ENCODE measurements at regions not wholly inside any gene's neighbourhood (a gene's known extent, or its start where the extent isn't known, plus 50 kb on each side); places are given as distances from the start of the nearest gene placed in this dataset.

GRCh38 chr14:88960496-88960895 lies 136.0 kb downstream of the TTC8 start (continued):
- TF ChIP-seq AFF4 (CRISPR knock-in tag; IDR thresholded peaks at IDR 0.05; ENCODE audit: borderline replicate concordance), result no peak

DNA sequence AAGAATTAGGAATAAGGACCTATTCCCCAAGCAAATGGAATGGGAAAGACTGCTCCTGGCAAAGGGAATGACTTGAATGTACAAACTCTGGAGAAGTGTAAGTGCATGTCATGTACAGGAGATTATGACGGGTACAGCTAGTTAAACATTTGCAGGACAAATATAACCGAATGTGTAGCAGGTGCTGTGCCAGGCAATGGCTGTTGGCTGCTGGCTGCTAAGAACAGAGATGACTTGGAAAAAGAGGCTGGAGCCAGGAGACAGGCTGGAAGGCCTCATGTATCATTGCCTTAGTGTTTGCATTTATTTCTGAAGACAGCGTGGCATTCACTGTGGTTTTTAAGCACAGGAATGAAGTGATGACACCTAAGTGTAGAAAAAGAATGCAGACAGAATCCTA lies 136.8 kb downstream of the TTC8 start:
- ChIA-PET POLR2A (no interaction called here), CTCF (no interaction called here)
- Mint-ChIP-seq H3K27me3 (ENCODE audit: low read depth) (peaks cover 35% of the 10 kb centered on the region), H3K4me1 (no peaks in the 10 kb centered on the region), H3K9me3 (no peaks in the 10 kb centered on the region), H3K4me3 (no peak overlapping the region), H3K36me3 (no peaks in the 10 kb centered on the region), H3K27ac (no peak overlapping the region)
- TF ChIP-seq PRRX2 (CRISPR knock-in tag; IDR thresholded peaks at IDR 0.05), result no peak
- TF ChIP-seq, protein P1, sequence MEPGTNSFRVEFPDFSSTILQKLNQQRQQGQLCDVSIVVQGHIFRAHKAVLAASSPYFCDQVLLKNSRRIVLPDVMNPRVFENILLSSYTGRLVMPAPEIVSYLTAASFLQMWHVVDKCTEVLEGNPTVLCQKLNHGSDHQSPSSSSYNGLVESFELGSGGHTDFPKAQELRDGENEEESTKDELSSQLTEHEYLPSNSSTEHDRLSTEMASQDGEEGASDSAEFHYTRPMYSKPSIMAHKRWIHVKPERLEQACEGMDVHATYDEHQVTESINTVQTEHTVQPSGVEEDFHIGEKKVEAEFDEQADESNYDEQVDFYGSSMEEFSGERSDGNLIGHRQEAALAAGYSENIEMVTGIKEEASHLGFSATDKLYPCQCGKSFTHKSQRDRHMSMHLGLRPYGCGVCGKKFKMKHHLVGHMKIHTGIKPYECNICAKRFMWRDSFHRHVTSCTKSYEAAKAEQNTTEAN (CRISPR knock-in tag; IDR thresholded peaks at IDR 0.05), result no peak
- DNase-seq (ENCODE audit: low spot score) (no peak), ATAC-seq (no peak)

DNA sequence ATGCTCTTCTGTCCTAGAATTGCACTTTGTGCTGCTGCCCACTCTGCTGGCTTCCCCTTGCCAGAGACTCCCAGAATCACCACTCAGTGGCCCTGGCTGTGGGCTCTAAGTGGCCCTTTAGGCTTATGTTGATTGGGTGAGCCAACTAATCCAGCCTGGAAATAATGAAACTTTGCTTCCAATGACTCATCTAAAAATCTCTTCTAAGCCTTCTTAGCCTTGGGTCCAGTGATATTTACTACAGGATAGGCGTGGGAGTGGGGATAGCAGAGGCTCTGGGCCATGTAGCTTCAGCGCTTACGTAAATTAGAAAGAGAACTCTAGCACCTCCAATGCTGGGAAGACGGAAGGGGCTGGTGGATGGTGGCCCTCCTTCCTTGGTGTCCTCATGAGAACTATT lies 137.9 kb downstream of the TTC8 start:
- CTCF ChIA-PET, result no interaction called here
- H3K4me3 Mint-ChIP-seq, result no peak overlapping the region
- POLR2A ChIA-PET, result no interaction called here

More for the DNA sequence above, 137.9 kb downstream of the TTC8 start:
- ATAC-seq (no peak), DNase-seq (ENCODE audit: low spot score) (no peak)
- no peaks in the 10 kb centered on the region for H3K4me1 Mint-ChIP-seq
- H3K36me3 Mint-ChIP-seq, result no peaks in the 10 kb centered on the region
- no peaks in the 10 kb centered on the region for H3K9me3 Mint-ChIP-seq
- no peak overlapping the region for H3K27ac Mint-ChIP-seq
- no peak for TF ChIP-seq ZSCAN18 (CRISPR knock-in tag; IDR thresholded peaks at IDR 0.05)
- TF ChIP-seq ZNF121 (CRISPR knock-in tag; IDR thresholded peaks at IDR 0.05), result no peak
- TF ChIP-seq, protein P2, sequence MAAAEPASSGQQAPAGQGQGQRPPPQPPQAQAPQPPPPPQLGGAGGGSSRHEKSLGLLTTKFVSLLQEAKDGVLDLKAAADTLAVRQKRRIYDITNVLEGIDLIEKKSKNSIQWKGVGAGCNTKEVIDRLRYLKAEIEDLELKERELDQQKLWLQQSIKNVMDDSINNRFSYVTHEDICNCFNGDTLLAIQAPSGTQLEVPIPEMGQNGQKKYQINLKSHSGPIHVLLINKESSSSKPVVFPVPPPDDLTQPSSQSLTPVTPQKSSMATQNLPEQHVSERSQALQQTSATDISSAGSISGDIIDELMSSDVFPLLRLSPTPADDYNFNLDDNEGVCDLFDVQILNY (CRISPR knock-in tag; IDR thresholded peaks at IDR 0.05), result no peak
- no peak for TF ChIP-seq TEAD1 (CRISPR knock-in tag; IDR thresholded peaks at IDR 0.05)
- no peak for TF ChIP-seq FOXP4 (CRISPR knock-in tag; IDR thresholded peaks at IDR 0.05)
- TF ChIP-seq, protein P3, sequence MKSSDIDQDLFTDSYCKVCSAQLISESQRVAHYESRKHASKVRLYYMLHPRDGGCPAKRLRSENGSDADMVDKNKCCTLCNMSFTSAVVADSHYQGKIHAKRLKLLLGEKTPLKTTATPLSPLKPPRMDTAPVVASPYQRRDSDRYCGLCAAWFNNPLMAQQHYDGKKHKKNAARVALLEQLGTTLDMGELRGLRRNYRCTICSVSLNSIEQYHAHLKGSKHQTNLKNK (CRISPR knock-in tag; IDR thresholded peaks at IDR 0.05), result no peak
- TF ChIP-seq GABPB1 (CRISPR knock-in tag; IDR thresholded peaks at IDR 0.05), result no peak
- no peak for TF ChIP-seq SOX15 (CRISPR knock-in tag; IDR thresholded peaks at IDR 0.05)
- no peak for TF ChIP-seq PRRX2 (CRISPR knock-in tag; IDR thresholded peaks at IDR 0.05)
- peaks cover 37% of the 10 kb centered on the region for H3K27me3 Mint-ChIP-seq (ENCODE audit: low read depth)
